Trophoblast cell (in vitro differentiated cells and primary cell): ENCODE measurements at regions not wholly inside any gene's neighbourhood (a gene's known extent, or its start where the extent isn't known, plus 50 kb on each side); places are given as distances from the start of the nearest gene placed in this dataset.
A peak's percentile ranks its signal among the peaks of the same experiment; 100 is the strongest.

ENCODE experiments used
- DNase-seq, 2 donors: peaks; one replicate each; pipeline ENCODE4 v3.0.0-alpha.2; 2016
- H2AFZ ChIP-seq: 2 replicates; pipeline ENCODE4 v1.6.1; 2013; ENCODE audit warnings: low read length, moderate library complexity, mild to moderate bottlenecking; ENCODE audit not compliant: insufficient read depth, poor library complexity
- H2AK5ac ChIP-seq: 2 replicates; pipeline ENCODE4 v1.6.1; 2013; ENCODE audit warnings: mild to moderate bottlenecking, low read length
- H2BK120ac ChIP-seq: 2 replicates; pipeline ENCODE4 v1.6.1; 2013; ENCODE audit warnings: low read length, mild to moderate bottlenecking, moderate library complexity; ENCODE audit not compliant: insufficient read depth, poor library complexity
- H2BK12ac ChIP-seq: 2 replicates; pipeline ENCODE4 v1.6.1; 2013; ENCODE audit warnings: mild to moderate bottlenecking, low read length, moderate library complexity
- H2BK5ac ChIP-seq: 2 replicates; pipeline ENCODE4 v1.6.1; 2013; ENCODE audit warnings: low read length, low read depth, moderate library complexity, mild to moderate bottlenecking; ENCODE audit not compliant: poor library complexity
- H3K14ac ChIP-seq: 2 replicates; pipeline ENCODE4 v1.6.1; 2013; ENCODE audit warnings: mild to moderate bottlenecking, low read length
- H3K18ac ChIP-seq: 2 replicates; pipeline ENCODE4 v1.6.1; 2013; ENCODE audit warnings: mild to moderate bottlenecking, low read length
- H3K23ac ChIP-seq: 2 replicates; pipeline ENCODE4 v1.6.1; 2013; ENCODE audit warnings: low read length
- H3K27ac ChIP-seq: 2 replicates; pipeline ENCODE4 v1.5.1; 2013; ENCODE audit warnings: low read depth, mild to moderate bottlenecking, inconsistent platforms, low read length, moderate library complexity
- H3K27me3 ChIP-seq: 2 replicates; pipeline ENCODE4 v1.6.1; 2013; ENCODE audit warnings: inconsistent platforms, mild to moderate bottlenecking, low read length, moderate library complexity; ENCODE audit not compliant: insufficient read depth
- H3K36me3 ChIP-seq, 2 experiments: 1 replicate in 1 of 2; 2 replicates in 1 of 2; pipeline ENCODE4 v1.6.1; 2013; ENCODE audit warnings: low read length in 2 of 2, mild to moderate bottlenecking in 2 of 2, moderate library complexity in 1 of 2; ENCODE audit not compliant: insufficient read depth in 2 of 2, control insufficient read depth in 1 of 2
- H3K4ac ChIP-seq: 2 replicates; pipeline ENCODE4 v1.6.1; 2013; ENCODE audit warnings: low read depth, mild to moderate bottlenecking, low read length, moderate library complexity
- H3K4me1 ChIP-seq, 2 experiments: 1 replicate in 1 of 2; 2 replicates in 1 of 2; pipeline ENCODE4 v1.6.1; 2013; ENCODE audit warnings: low read length in 2 of 2, mild to moderate bottlenecking in 2 of 2, moderate library complexity in 1 of 2; ENCODE audit not compliant: insufficient read depth in 2 of 2, control insufficient read depth in 1 of 2
- H3K4me2 ChIP-seq: 2 replicates; pipeline ENCODE4 v1.6.1; 2013; ENCODE audit warnings: inconsistent platforms, mild to moderate bottlenecking, low read length, moderate library complexity
- H3K4me3 ChIP-seq: 2 replicates; pipeline ENCODE4 v1.5.1; 2013; ENCODE audit warnings: mild to moderate bottlenecking, low read depth, low read length, inconsistent platforms
- H3K79me1 ChIP-seq: one replicate; pipeline ENCODE4 v1.6.1; 2013; ENCODE audit warnings: low read length
- H3K79me2 ChIP-seq: 2 replicates; pipeline ENCODE4 v1.6.1; 2013; ENCODE audit warnings: low read length, mild to moderate bottlenecking; ENCODE audit not compliant: control insufficient read depth, insufficient read depth, poor library complexity
- H3K9ac ChIP-seq: 2 replicates; pipeline ENCODE4 v1.6.1; 2013; ENCODE audit warnings: mild to moderate bottlenecking, low read length
- H3K9me3 ChIP-seq: 2 replicates; pipeline ENCODE4 v1.6.1; 2013; ENCODE audit warnings: low read depth, mild to moderate bottlenecking, control low read depth, inconsistent platforms, low read length; ENCODE audit not compliant: insufficient read depth
- H4K12ac ChIP-seq: 2 replicates; pipeline ENCODE4 v1.6.1; 2013; ENCODE audit warnings: low read depth, mild to moderate bottlenecking, low read length, moderate library complexity
- H4K8ac ChIP-seq: 2 replicates; pipeline ENCODE4 v1.6.1; 2013; ENCODE audit warnings: low read depth, mild to moderate bottlenecking, low read length, moderate library complexity
- H4K91ac ChIP-seq: one replicate; pipeline ENCODE4 v1.6.1; 2013; ENCODE audit warnings: low read depth, mild to moderate bottlenecking, low read length, moderate library complexity
- whole genome bisulfite sequencing: extraction: QIAGEN DNeasy Blood & Tissue Kit; methylation state at CpG from one replicate; pipeline ENCODE4 v1.1.7; 2013; ENCODE audit warnings: missing lambda C conversion rate; ENCODE audit not compliant: insufficient read length, insufficient coverage; ENCODE audit errors: extremely low coverage; 5-methylcytosine and 5-hydroxymethylcytosine counted together

- Histone ChIP-seq H3K23ac (no peak overlapping the region), H3K79me1 (peaks cover 14% of the 10 kb centered on the region), H2AFZ (no peak overlapping the region)
These were observed 451.0 kb downstream of the SLC4A3 start for GRCh38 chr2:220078439-220078838.

GRCh38 chr2:220079595-220079994 lies 452.2 kb downstream of the SLC4A3 start:
- H3K79me1 ChIP-seq, result peaks cover 16% of the 10 kb centered on the region
- H3K4me2 ChIP-seq, result no peak overlapping the region

More at GRCh38 chr2:220078439-220078838, 451.0 kb downstream of the SLC4A3 start:
- Histone ChIP-seq H3K27me3 (no peaks in the 10 kb centered on the region), H4K91ac (peak overlapping the region; percentile 50), H2BK5ac (no peak overlapping the region), H3K4me1 (peaks cover 3 to 13% of the 10 kb centered on the region in 2 experiments), H2BK120ac (peak overlapping the region; percentile 14), H3K18ac (no peak overlapping the region), H2BK12ac (peak overlapping the region; percentile 46), H3K14ac (no peak overlapping the region), H3K4me2 (no peak overlapping the region), H3K79me2 (peaks cover 2% of the 10 kb centered on the region), H4K8ac (peak overlapping the region; percentile 48), H3K4ac (peak overlapping the region; percentile 33), H3K27ac (no peak overlapping the region), H3K4me3 (no peak overlapping the region), H3K9ac (no peak overlapping the region), H4K12ac (no peak overlapping the region), H3K36me3 (no peaks in the 10 kb centered on the region), H2AK5ac (peak overlapping the region; percentile 47), H3K9me3 (no peaks in the 10 kb centered on the region)
- DNase-seq, result no peak
- no CpG with 5 or more reads among the region's 2 CpGs for WGBS

GRCh38 chr2:220081171-220081570 lies 453.7 kb downstream of the SLC4A3 start:
- no peak overlapping the region for H2AFZ ChIP-seq
- peak overlapping the region; percentile 88 for H2BK5ac ChIP-seq
- H3K79me2 ChIP-seq, result peaks cover 2% of the 10 kb centered on the region
- no peak for DNase-seq
- peak overlapping the region; percentile 93 for H2BK120ac ChIP-seq
- H3K4me1 ChIP-seq, result peaks cover 3 to 13% of the 10 kb centered on the region in 2 experiments
- H3K79me1 ChIP-seq, result peaks cover 19% of the 10 kb centered on the region
- H3K9ac ChIP-seq, result no peak overlapping the region
- peak overlapping the region; percentile 92 for H2AK5ac ChIP-seq
- peak overlapping the region; percentile 82 for H3K14ac ChIP-seq
- no CpG with 5 or more reads among the region's 4 CpGs for WGBS
- H3K9me3 ChIP-seq, result no peaks in the 10 kb centered on the region
- H2BK12ac ChIP-seq, result peak overlapping the region; percentile 72
- no peak overlapping the region for H3K4ac ChIP-seq
- H3K4me2 ChIP-seq, result no peak overlapping the region
- H3K27me3 ChIP-seq, result no peaks in the 10 kb centered on the region
- no peak overlapping the region for H3K23ac ChIP-seq
- H4K91ac ChIP-seq, result peak overlapping the region; percentile 96
- peak overlapping the region; percentile 65 for H3K27ac ChIP-seq
- no peaks in the 10 kb centered on the region for H3K36me3 ChIP-seq
- H3K18ac ChIP-seq, result peak overlapping the region; percentile 32
- no peak overlapping the region for H4K12ac ChIP-seq
- peak overlapping the region; percentile 82 for H4K8ac ChIP-seq
- no peak overlapping the region for H3K4me3 ChIP-seq

More at GRCh38 chr2:220079595-220079994, 452.2 kb downstream of the SLC4A3 start:
- no peak overlapping the region for H2BK120ac ChIP-seq
- WGBS, result no CpG with 5 or more reads among the region's 1 CpG
- peaks cover 3 to 13% of the 10 kb centered on the region in 2 experiments for H3K4me1 ChIP-seq
- H4K12ac ChIP-seq, result no peak overlapping the region
- H3K9me3 ChIP-seq, result no peaks in the 10 kb centered on the region
- H3K18ac ChIP-seq, result no peak overlapping the region
- no peak overlapping the region for H3K27ac ChIP-seq
- no peak overlapping the region for H2AFZ ChIP-seq
- no peak overlapping the region for H3K9ac ChIP-seq
- H3K4me3 ChIP-seq, result no peak overlapping the region
- no peak overlapping the region for H3K14ac ChIP-seq
- H3K4ac ChIP-seq, result no peak overlapping the region
- no peak overlapping the region for H2BK5ac ChIP-seq
- peaks cover 2% of the 10 kb centered on the region for H3K79me2 ChIP-seq
- no peak overlapping the region for H3K23ac ChIP-seq
- H4K8ac ChIP-seq, result no peak overlapping the region
- DNase-seq, result no peak
- peak overlapping the region; percentile 56 for H2BK12ac ChIP-seq
- H2AK5ac ChIP-seq, result no peak overlapping the region
- no peaks in the 10 kb centered on the region for H3K27me3 ChIP-seq
- H4K91ac ChIP-seq, result no peak overlapping the region
- no peaks in the 10 kb centered on the region for H3K36me3 ChIP-seq

GRCh38 chr2:220090050-220090449 lies 462.6 kb downstream of the SLC4A3 start:
- H3K79me1 ChIP-seq, result peaks cover 27% of the 10 kb centered on the region
- peaks cover 8 to 15% of the 10 kb centered on the region in 2 experiments for H3K4me1 ChIP-seq
- no peak overlapping the region for H3K18ac ChIP-seq
- no peak overlapping the region for H2BK12ac ChIP-seq
- H3K14ac ChIP-seq, result no peak overlapping the region
- no peak for DNase-seq
- no peak overlapping the region for H3K4me3 ChIP-seq
- H2AK5ac ChIP-seq, result no peak overlapping the region
- H3K23ac ChIP-seq, result no peak overlapping the region
- no peak overlapping the region for H2BK120ac ChIP-seq
- no peak overlapping the region for H3K9ac ChIP-seq
- no peak overlapping the region for H4K8ac ChIP-seq
- no peak overlapping the region for H3K4me2 ChIP-seq
- no peak overlapping the region for H4K91ac ChIP-seq
- H3K27ac ChIP-seq, result peak overlapping the region; percentile 81
- no CpG with 5 or more reads among the region's 3 CpGs for WGBS
- no peaks in the 10 kb centered on the region for H3K27me3 ChIP-seq
- no peaks in the 10 kb centered on the region for H3K79me2 ChIP-seq
- H2AFZ ChIP-seq, result no peak overlapping the region
- no peaks in the 10 kb centered on the region for H3K36me3 ChIP-seq
- H2BK5ac ChIP-seq, result no peak overlapping the region
- no peak overlapping the region for H3K4ac ChIP-seq
- no peaks in the 10 kb centered on the region for H3K9me3 ChIP-seq
- H4K12ac ChIP-seq, result no peak overlapping the region
